ENCODE measurements at regions not wholly inside any gene's neighbourhood (a gene's known extent, or its start where the extent isn't known, plus 50 kb on each side); places are given as distances from the start of the nearest gene placed in this dataset.

DNA sequence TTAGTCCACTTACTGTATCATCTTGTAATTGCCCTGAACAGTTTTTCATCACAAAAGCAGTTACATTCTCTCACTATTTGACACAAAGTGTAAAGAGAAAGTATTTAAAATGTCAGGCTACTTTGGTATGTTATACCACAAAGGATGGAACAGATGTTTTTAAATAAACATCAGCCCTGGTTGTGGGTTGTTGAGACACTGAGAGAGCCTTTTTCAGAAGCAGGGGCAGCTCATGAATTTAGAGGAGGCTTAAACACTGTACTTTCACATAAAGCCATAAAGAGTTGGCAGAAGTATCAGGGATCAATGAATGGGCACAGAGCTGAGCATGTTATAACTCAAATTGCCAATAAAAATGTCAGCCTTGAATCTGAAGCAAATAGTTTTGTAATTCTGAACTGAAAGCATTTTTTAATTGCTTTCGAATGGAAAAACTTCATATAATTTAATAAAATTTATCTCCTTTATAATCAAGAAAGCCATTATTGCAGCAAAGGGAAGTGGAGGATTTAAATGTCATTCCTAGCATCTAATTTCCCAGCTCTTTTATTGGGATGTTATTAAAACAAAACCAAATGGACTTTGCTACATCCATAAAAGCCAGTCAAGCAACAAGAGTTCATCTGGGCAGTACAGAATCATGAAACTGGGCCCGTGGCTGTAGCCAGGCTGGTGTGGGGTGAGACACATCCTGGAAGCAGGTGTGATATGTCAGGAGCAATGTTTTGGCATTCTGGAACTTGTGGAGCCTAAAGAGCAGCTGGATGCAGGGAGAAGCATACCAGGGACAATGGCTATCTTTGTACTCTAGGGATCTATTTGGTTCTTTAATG, 95.1 kb upstream of the NT5C1B start:
- Histone ChIP-seq H3K4me1 (ENCODE audit: control insufficient read depth in 1 of 2, insufficient read depth in 2 of 2, low read length in 2 of 2) (no peaks in the 10 kb centered on the region), H3K27me3 (ENCODE audit: control insufficient read depth in 2 of 2, insufficient read depth in 2 of 2, low read length in 2 of 2) (no peaks in the 10 kb centered on the region), H3K36me3 (replicated peaks in 1 of 2; ENCODE audit: control insufficient read depth in 1 of 2, insufficient read depth in 2 of 2, low read length in 2 of 2) (no peaks in the 10 kb centered on the region), H3K9ac (ENCODE audit: insufficient read depth, low read length, poor library complexity, severe bottlenecking) (no peak overlapping the region), H2AFZ (ENCODE audit: insufficient read depth, low read depth, low read length, poor library complexity, severe bottlenecking) (no peak overlapping the region), H3K4me2 (replicated peaks; ENCODE audit: extremely low read depth, low read length, poor library complexity, severe bottlenecking) (no peak overlapping the region), H3K9me3 (replicated peaks in 1 of 2; ENCODE audit: control insufficient read depth in 1 of 2, insufficient read depth in 1 of 2, low read length in 2 of 2) (no peaks in the 10 kb centered on the region), H4K20me1 (ENCODE audit: insufficient read depth, low read length) (no peaks in the 10 kb centered on the region), H3K79me2 (ENCODE audit: insufficient read depth, low read length) (no peaks in the 10 kb centered on the region), H3K27ac (ENCODE audit: low read depth in 1 of 2, low read length in 2 of 2) (no peak overlapping the region), H3K4me3 (replicated peaks in 1 of 3; ENCODE audit: low read depth in 2 of 3, low read length in 3 of 3) (no peak overlapping the region)
- H3K36me3 Mint-ChIP-seq = no peaks in the 10 kb centered on the region
- no peak for TF ChIP-seq CTCF (IDR thresholded peaks at IDR 0.05)
- no peak for DNase-seq
- H3K27me3 Mint-ChIP-seq (ENCODE audit: low read depth in 3 of 3) = peaks cover 0 to 2% (median 0%) of the 10 kb centered on the region in 3 donors
- intact Hi-C loops (cut with micrococcal nuclease) = no loop called here
- no peak overlapping the region for H3K27ac Mint-ChIP-seq
- no peaks in the 10 kb centered on the region for H3K4me1 Mint-ChIP-seq
- 67% methylated on average over 1 of the region's 2 CpGs for WGBS (ENCODE audit: insufficient coverage)
- H3K4me3 Mint-ChIP-seq = no peak overlapping the region
- H3K9me3 Mint-ChIP-seq = peaks cover 0 to 7% (median 0%) of the 10 kb centered on the region in 7 donors

DNA sequence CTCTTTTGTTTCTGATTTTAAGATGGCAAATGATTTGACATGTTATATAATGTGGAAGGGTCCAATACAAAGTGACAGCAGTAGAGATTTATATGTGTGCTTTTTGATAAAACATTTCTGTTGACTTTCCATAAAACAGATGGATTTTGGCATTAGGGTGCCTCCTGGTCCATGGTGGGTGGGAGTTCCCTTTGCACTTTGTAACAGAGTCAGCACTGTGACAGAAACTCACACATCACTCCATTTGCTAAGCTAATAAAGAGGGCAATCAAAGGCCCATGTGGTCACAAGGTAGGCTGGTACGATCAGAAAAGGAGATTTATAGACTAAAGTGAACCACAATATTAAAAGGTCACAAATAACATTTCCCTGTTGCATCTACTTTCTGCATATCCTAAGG, 93.3 kb upstream of the NT5C1B start:
- no peak for DNase-seq
- Histone ChIP-seq H3K27ac (ENCODE audit: low read depth in 1 of 2, low read length in 2 of 2) (no peak overlapping the region), H3K4me3 (replicated peaks in 1 of 3; ENCODE audit: low read depth in 2 of 3, low read length in 3 of 3) (no peak overlapping the region), H3K4me2 (replicated peaks; ENCODE audit: extremely low read depth, low read length, poor library complexity, severe bottlenecking) (no peak overlapping the region), H4K20me1 (ENCODE audit: insufficient read depth, low read length) (no peaks in the 10 kb centered on the region), H3K4me1 (ENCODE audit: control insufficient read depth in 1 of 2, insufficient read depth in 2 of 2, low read length in 2 of 2) (no peaks in the 10 kb centered on the region), H2AFZ (ENCODE audit: insufficient read depth, low read depth, low read length, poor library complexity, severe bottlenecking) (no peak overlapping the region), H3K9me3 (replicated peaks in 1 of 2; ENCODE audit: control insufficient read depth in 1 of 2, insufficient read depth in 1 of 2, low read length in 2 of 2) (no peaks in the 10 kb centered on the region), H3K27me3 (ENCODE audit: control insufficient read depth in 2 of 2, insufficient read depth in 2 of 2, low read length in 2 of 2) (no peaks in the 10 kb centered on the region), H3K79me2 (ENCODE audit: insufficient read depth, low read length) (no peaks in the 10 kb centered on the region), H3K9ac (ENCODE audit: insufficient read depth, low read length, poor library complexity, severe bottlenecking) (no peak overlapping the region), H3K36me3 (replicated peaks in 1 of 2; ENCODE audit: control insufficient read depth in 1 of 2, insufficient read depth in 2 of 2, low read length in 2 of 2) (no peaks in the 10 kb centered on the region)
- H3K27me3 Mint-ChIP-seq (ENCODE audit: low read depth in 3 of 3) = peaks cover 0 to 2% (median 0%) of the 10 kb centered on the region in 3 donors
- WGBS (ENCODE audit: insufficient coverage) = no CpG with 5 or more reads among the region's 1 CpG
- intact Hi-C loops (cut with micrococcal nuclease) = no loop called here
- TF ChIP-seq CTCF (IDR thresholded peaks at IDR 0.05) = no peak
- H3K36me3 Mint-ChIP-seq = no peaks in the 10 kb centered on the region
- no peaks in the 10 kb centered on the region for H3K4me1 Mint-ChIP-seq
- H3K4me3 Mint-ChIP-seq = no peak overlapping the region
- H3K27ac Mint-ChIP-seq = no peak overlapping the region
- H3K9me3 Mint-ChIP-seq = peaks cover 0 to 8% (median 4%) of the 10 kb centered on the region in 7 donors

All from CD14-positive monocyte (primary cell).